ENCODE measurements at regions not wholly inside any gene's neighbourhood (a gene's known extent, or its start where the extent isn't known, plus 50 kb on each side); places are given as distances from the start of the nearest gene placed in this dataset.

- Histone ChIP-seq H3K27me3 (no peaks in the 10 kb centered on the region), H3K36me3 (no peaks in the 10 kb centered on the region), H3K4me3 (no peak overlapping the region), H3K27ac (no peak overlapping the region), H3K9me3 (ENCODE audit: low read depth) (no peaks in the 10 kb centered on the region), H3K4me1 (ENCODE audit: low read depth) (no peaks in the 10 kb centered on the region)
- no peak for DNase-seq (ENCODE audit: low read depth in 1 of 2, low spot score in 1 of 2)
- no peak for TF ChIP-seq CTCF (IDR thresholded peaks at IDR 0.05; ENCODE audit: low read depth, low read length)
Measured at GRCh38 chr1:219526074-219526473, 86.8 kb downstream of the ZC3H11B start.

GRCh38 chr1:219523411-219523810, 89.5 kb downstream of the ZC3H11B start:
- no peak for DNase-seq (ENCODE audit: low read depth in 1 of 2, low spot score in 1 of 2)
- Histone ChIP-seq H3K4me1 (ENCODE audit: low read depth) (peaks cover 5% of the 10 kb centered on the region), H3K4me3 (no peak overlapping the region), H3K36me3 (no peaks in the 10 kb centered on the region), H3K9me3 (ENCODE audit: low read depth) (no peaks in the 10 kb centered on the region), H3K27me3 (no peaks in the 10 kb centered on the region), H3K27ac (no peak overlapping the region)
- no peak for TF ChIP-seq CTCF (IDR thresholded peaks at IDR 0.05; ENCODE audit: low read depth, low read length)

- TF ChIP-seq CTCF (IDR thresholded peaks at IDR 0.05; ENCODE audit: low read depth, low read length): no peak
- H3K27me3 ChIP-seq: no peaks in the 10 kb centered on the region
Measured at GRCh38 chr1:219521325-219521724, 91.6 kb downstream of the ZC3H11B start.

GRCh38 chr1:219520241-219520640, 92.7 kb downstream of the ZC3H11B start:
- peaks cover 5% of the 10 kb centered on the region for H3K4me1 ChIP-seq (ENCODE audit: low read depth)
- H3K27ac ChIP-seq: no peak overlapping the region

More at GRCh38 chr1:219521325-219521724, 91.6 kb downstream of the ZC3H11B start:
- no peaks in the 10 kb centered on the region for H3K36me3 ChIP-seq
- H3K4me3 ChIP-seq: no peak overlapping the region
- no peak for DNase-seq (ENCODE audit: low read depth in 1 of 2, low spot score in 1 of 2)
- H3K9me3 ChIP-seq (ENCODE audit: low read depth): no peaks in the 10 kb centered on the region
- peaks cover 5% of the 10 kb centered on the region for H3K4me1 ChIP-seq (ENCODE audit: low read depth)
- H3K27ac ChIP-seq: no peak overlapping the region

GRCh38 chr1:219518907-219519248, 94.0 kb downstream of the ZC3H11B start:
- no peak for TF ChIP-seq CTCF (IDR thresholded peaks at IDR 0.05; ENCODE audit: low read depth, low read length)
- H3K36me3 ChIP-seq: no peaks in the 10 kb centered on the region
- no peaks in the 10 kb centered on the region for H3K9me3 ChIP-seq (ENCODE audit: low read depth)
- no peak overlapping the region for H3K27ac ChIP-seq
- DNase-seq (ENCODE audit: low read depth in 1 of 2, low spot score in 1 of 2): no peak
- no peak overlapping the region for H3K4me3 ChIP-seq
- H3K27me3 ChIP-seq: no peaks in the 10 kb centered on the region
- H3K4me1 ChIP-seq (ENCODE audit: low read depth): peaks cover 5% of the 10 kb centered on the region

More at GRCh38 chr1:219520241-219520640, 92.7 kb downstream of the ZC3H11B start:
- Histone ChIP-seq H3K27me3 (no peaks in the 10 kb centered on the region), H3K4me3 (no peak overlapping the region), H3K36me3 (no peaks in the 10 kb centered on the region), H3K9me3 (ENCODE audit: low read depth) (no peaks in the 10 kb centered on the region)
- no peak for TF ChIP-seq CTCF (IDR thresholded peaks at IDR 0.05; ENCODE audit: low read depth, low read length)
- DNase-seq (ENCODE audit: low read depth in 1 of 2, low spot score in 1 of 2): no peak
